ENCODE measurements at regions not wholly inside any gene's neighbourhood (a gene's known extent, or its start where the extent isn't known, plus 50 kb on each side); places are given as distances from the start of the nearest gene placed in this dataset.

GRCh38 chr2:77797088-77797487, 274.9 kb upstream of the LRRTM4 start:
- TF ChIP-seq, protein P1, sequence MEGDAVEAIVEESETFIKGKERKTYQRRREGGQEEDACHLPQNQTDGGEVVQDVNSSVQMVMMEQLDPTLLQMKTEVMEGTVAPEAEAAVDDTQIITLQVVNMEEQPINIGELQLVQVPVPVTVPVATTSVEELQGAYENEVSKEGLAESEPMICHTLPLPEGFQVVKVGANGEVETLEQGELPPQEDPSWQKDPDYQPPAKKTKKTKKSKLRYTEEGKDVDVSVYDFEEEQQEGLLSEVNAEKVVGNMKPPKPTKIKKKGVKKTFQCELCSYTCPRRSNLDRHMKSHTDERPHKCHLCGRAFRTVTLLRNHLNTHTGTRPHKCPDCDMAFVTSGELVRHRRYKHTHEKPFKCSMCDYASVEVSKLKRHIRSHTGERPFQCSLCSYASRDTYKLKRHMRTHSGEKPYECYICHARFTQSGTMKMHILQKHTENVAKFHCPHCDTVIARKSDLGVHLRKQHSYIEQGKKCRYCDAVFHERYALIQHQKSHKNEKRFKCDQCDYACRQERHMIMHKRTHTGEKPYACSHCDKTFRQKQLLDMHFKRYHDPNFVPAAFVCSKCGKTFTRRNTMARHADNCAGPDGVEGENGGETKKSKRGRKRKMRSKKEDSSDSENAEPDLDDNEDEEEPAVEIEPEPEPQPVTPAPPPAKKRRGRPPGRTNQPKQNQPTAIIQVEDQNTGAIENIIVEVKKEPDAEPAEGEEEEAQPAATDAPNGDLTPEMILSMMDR (IDR thresholded peaks at IDR 0.05; ENCODE audit: control extremely low read depth, extremely low read depth), result no peak
- no peaks in the 10 kb centered on the region for H3K27me3 ChIP-seq (ENCODE audit: control insufficient read depth in 3 of 3, insufficient read depth in 3 of 3, low read length in 2 of 3)
- H3K9ac ChIP-seq (ENCODE audit: insufficient read depth in 1 of 2, low read length in 2 of 2), result no peak overlapping the region
- 30 to 40% methylated on average over 1 of the region's 1 CpG for WGBS, 2 donors
- H3K9me3 ChIP-seq (ENCODE audit: control insufficient read depth in 4 of 4, insufficient read depth in 3 of 4, low read length in 3 of 4), result peaks cover 0 to 2% (median 0%) of the 10 kb centered on the region in 4 donors
- no peaks in the 10 kb centered on the region for H3K4me1 ChIP-seq (ENCODE audit: control insufficient read depth in 5 of 5, insufficient read depth in 5 of 5, low read length in 5 of 5)
- no peak for ATAC-seq (ENCODE audit: insufficient read depth, low FRiP score)
- no peak overlapping the region for H3K27ac ChIP-seq (ENCODE audit: low read depth in 1 of 2, low read length in 1 of 2)
- H3K36me3 ChIP-seq (ENCODE audit: control insufficient read depth in 4 of 4, insufficient read depth in 4 of 4, low read length in 4 of 4), result no peaks in the 10 kb centered on the region
- no peak for DNase-seq
- no peak overlapping the region for H3K4me3 ChIP-seq

- TF ChIP-seq, protein P1 (IDR thresholded peaks at IDR 0.05; ENCODE audit: control extremely low read depth, extremely low read depth), result no peak
- no peaks in the 10 kb centered on the region for H3K36me3 ChIP-seq (ENCODE audit: control insufficient read depth in 4 of 4, insufficient read depth in 4 of 4, low read length in 4 of 4)
- DNase-seq (no peak), ATAC-seq (ENCODE audit: insufficient read depth, low FRiP score) (no peak)
- no peak overlapping the region for H3K4me3 ChIP-seq
- no peak overlapping the region for H3K9ac ChIP-seq (ENCODE audit: insufficient read depth in 1 of 2, low read length in 2 of 2)
- H3K4me1 ChIP-seq (ENCODE audit: control insufficient read depth in 5 of 5, insufficient read depth in 5 of 5, low read length in 5 of 5), result no peaks in the 10 kb centered on the region
- peaks cover 0 to 2% (median 0%) of the 10 kb centered on the region in 4 donors for H3K9me3 ChIP-seq (ENCODE audit: control insufficient read depth in 4 of 4, insufficient read depth in 3 of 4, low read length in 3 of 4)
- no peaks in the 10 kb centered on the region for H3K27me3 ChIP-seq (ENCODE audit: control insufficient read depth in 3 of 3, insufficient read depth in 3 of 3, low read length in 2 of 3)
- H3K27ac ChIP-seq (ENCODE audit: low read depth in 1 of 2, low read length in 1 of 2), result no peak overlapping the region
These were observed 278.2 kb upstream of the LRRTM4 start for GRCh38 chr2:77800410-77800809.

- Histone ChIP-seq H3K9me3 (ENCODE audit: control insufficient read depth in 4 of 4, insufficient read depth in 3 of 4, low read length in 3 of 4) (peaks cover 0 to 3% (median 0%) of the 10 kb centered on the region in 4 donors), H3K36me3 (ENCODE audit: control insufficient read depth in 4 of 4, insufficient read depth in 4 of 4, low read length in 4 of 4) (no peaks in the 10 kb centered on the region), H3K27ac (ENCODE audit: low read depth in 1 of 2, low read length in 1 of 2) (no peak overlapping the region), H3K27me3 (ENCODE audit: control insufficient read depth in 3 of 3, insufficient read depth in 3 of 3, low read length in 2 of 3) (no peaks in the 10 kb centered on the region), H3K4me3 (no peak overlapping the region), H3K4me1 (ENCODE audit: control insufficient read depth in 5 of 5, insufficient read depth in 5 of 5, low read length in 5 of 5) (no peaks in the 10 kb centered on the region), H3K9ac (ENCODE audit: insufficient read depth in 1 of 2, low read length in 2 of 2) (no peak overlapping the region)
- WGBS, 2 donors, result 72 to 74% methylated on average over 7 of the region's 7 CpGs
- ATAC-seq (ENCODE audit: insufficient read depth, low FRiP score) (no peak), DNase-seq (no peak)
- TF ChIP-seq, protein P1 (IDR thresholded peaks at IDR 0.05; ENCODE audit: control extremely low read depth, extremely low read depth), result no peak
These were observed 285.5 kb upstream of the LRRTM4 start for GRCh38 chr2:77807531-77808215.

GRCh38 chr2:77808599-77808998, 286.4 kb upstream of the LRRTM4 start:
- H3K4me3 ChIP-seq, result no peak overlapping the region
- TF ChIP-seq, protein P1 (IDR thresholded peaks at IDR 0.05; ENCODE audit: control extremely low read depth, extremely low read depth), result no peak
- H3K36me3 ChIP-seq (ENCODE audit: control insufficient read depth in 4 of 4, insufficient read depth in 4 of 4, low read length in 4 of 4), result no peaks in the 10 kb centered on the region
- H3K9ac ChIP-seq (ENCODE audit: insufficient read depth in 1 of 2, low read length in 2 of 2), result no peak overlapping the region
- no peak overlapping the region for H3K27ac ChIP-seq (ENCODE audit: low read depth in 1 of 2, low read length in 1 of 2)
- no peaks in the 10 kb centered on the region for H3K27me3 ChIP-seq (ENCODE audit: control insufficient read depth in 3 of 3, insufficient read depth in 3 of 3, low read length in 2 of 3)
- ATAC-seq (ENCODE audit: insufficient read depth, low FRiP score) (no peak), DNase-seq (no peak)
- WGBS, 2 donors, result 92 to 93% methylated on average over 6 of the region's 6 CpGs
- peaks cover 0 to 3% (median 0%) of the 10 kb centered on the region in 4 donors for H3K9me3 ChIP-seq (ENCODE audit: control insufficient read depth in 4 of 4, insufficient read depth in 3 of 4, low read length in 3 of 4)
- H3K4me1 ChIP-seq (ENCODE audit: control insufficient read depth in 5 of 5, insufficient read depth in 5 of 5, low read length in 5 of 5), result no peaks in the 10 kb centered on the region

Measured in lung (tissue), 11 donors.